Fibroblast of lung (primary cell): ENCODE measurements at regions not wholly inside any gene's neighbourhood (a gene's known extent, or its start where the extent isn't known, plus 50 kb on each side); places are given as distances from the start of the nearest gene placed in this dataset.

Source experiments
- DNase-seq, 2 donors: peaks; one replicate each; pipeline versions ENCODE4 v3.0.0 to v3.0.0-alpha.2; 2010; ENCODE audit warnings: low read depth in 2 of 2
- H2AFZ ChIP-seq: 2 replicates; pipeline ENCODE4 v1.5.1; 2012; ENCODE audit warnings: low read length, control low read depth, inconsistent platforms
- H3K27ac ChIP-seq: 2 replicates; pipeline ENCODE4 v1.5.1; 2011; ENCODE audit warnings: low read length, control low read depth; ENCODE audit not compliant: insufficient read depth
- H3K27me3 ChIP-seq: 2 replicates; pipeline ENCODE4 v1.5.1; 2011; ENCODE audit warnings: mild to moderate bottlenecking, low read length; ENCODE audit not compliant: control insufficient read depth, insufficient read depth
- H3K36me3 ChIP-seq: 2 replicates; pipeline ENCODE4 v1.5.1; 2011; ENCODE audit warnings: low read length; ENCODE audit not compliant: control insufficient read depth, insufficient read depth
- H3K4me1 ChIP-seq: 2 replicates; pipeline ENCODE4 v1.5.1; 2011; ENCODE audit warnings: low read length; ENCODE audit not compliant: control insufficient read depth, insufficient read depth; ENCODE audit errors: extremely low read depth
- H3K4me2 ChIP-seq: 2 replicates; pipeline ENCODE4 v1.5.1; 2011; ENCODE audit warnings: low read length, control low read depth; ENCODE audit not compliant: insufficient read depth; ENCODE audit errors: extremely low read depth
- H3K4me3 ChIP-seq, 4 experiments: fragments of 200-600 bp in 1 of 4; sonication (generic) in 1 of 4; replicated peaks in 1 of 4; 2 replicates each; pipeline ENCODE4 v1.5.1; 2011 to 2016; ENCODE audit warnings: low read length in 4 of 4, low read depth in 3 of 4, mild to moderate bottlenecking in 3 of 4, control low read depth in 2 of 4, inconsistent platforms in 1 of 4, mixed read lengths in 1 of 4; ENCODE audit not compliant: insufficient read depth in 1 of 4; ENCODE audit errors: control extremely low read depth in 1 of 4
- H3K79me2 ChIP-seq: 2 replicates; pipeline ENCODE4 v1.5.1; 2012; ENCODE audit warnings: mild to moderate bottlenecking, low read length, inconsistent platforms; ENCODE audit not compliant: control insufficient read depth, insufficient read depth
- H3K9ac ChIP-seq: 2 replicates; pipeline ENCODE4 v1.5.1; 2011; ENCODE audit warnings: mild to moderate bottlenecking, low read length, control low read depth; ENCODE audit not compliant: insufficient read depth
- H3K9me3 ChIP-seq: 2 replicates; pipeline ENCODE4 v1.5.1; 2012; ENCODE audit warnings: low read depth, low read length; ENCODE audit not compliant: control insufficient read depth, insufficient read depth
- H4K20me1 ChIP-seq: 2 replicates; pipeline ENCODE4 v1.5.1; 2011; ENCODE audit warnings: low read length; ENCODE audit not compliant: control insufficient read depth, insufficient read depth; ENCODE audit errors: extremely low read depth
- EZH2 ChIP-seq: IDR thresholded peaks from 2 replicates; pipeline ENCODE4 v1.5.1; 2012; ENCODE audit warnings: low read length, control low read depth, mild to moderate bottlenecking; ENCODE audit errors: missing control alignments
- TF ChIP-seq, protein P1 (sequence below), 2 donors: IDR thresholded peaks in 1 of 2; conservative IDR thresholded peaks in 1 of 2; 1 replicate in 1 of 2; 2 replicates in 1 of 2; pipeline ENCODE4 v1.5.1; 2011 to 2012; ENCODE audit warnings: low read length in 2 of 2, control low read depth in 1 of 2, inconsistent platforms in 1 of 2, low read depth in 1 of 2, mild to moderate bottlenecking in 1 of 2

DNA sequence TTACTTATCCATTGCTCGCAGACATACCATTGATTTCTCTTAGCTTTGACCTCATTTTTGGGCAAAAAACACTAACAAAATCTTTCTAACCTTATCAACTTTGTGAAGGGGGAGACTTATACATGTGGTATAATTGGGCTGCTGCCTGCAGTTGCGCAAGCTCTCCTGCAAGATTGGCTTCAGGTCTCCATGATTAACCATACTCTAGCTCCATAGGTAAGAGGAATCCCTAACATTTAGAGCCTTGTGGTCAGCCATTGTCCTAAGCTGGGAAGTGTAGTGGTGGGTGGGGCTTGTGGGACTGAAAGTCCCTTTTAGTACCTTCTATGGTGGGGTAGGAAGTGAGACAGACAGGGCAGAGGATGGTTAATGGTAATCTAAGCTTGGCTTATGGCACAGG, 179.6 kb upstream of the THRB start:
- H3K4me1 ChIP-seq = no peaks in the 10 kb centered on the region
- no peak overlapping the region for H3K4me3 ChIP-seq
- no peak overlapping the region for H2AFZ ChIP-seq
- no peaks in the 10 kb centered on the region for H3K27me3 ChIP-seq
- H3K36me3 ChIP-seq = no peaks in the 10 kb centered on the region
- no peaks in the 10 kb centered on the region for H3K79me2 ChIP-seq
- TF ChIP-seq EZH2 = no peak
- TF ChIP-seq, protein P1, sequence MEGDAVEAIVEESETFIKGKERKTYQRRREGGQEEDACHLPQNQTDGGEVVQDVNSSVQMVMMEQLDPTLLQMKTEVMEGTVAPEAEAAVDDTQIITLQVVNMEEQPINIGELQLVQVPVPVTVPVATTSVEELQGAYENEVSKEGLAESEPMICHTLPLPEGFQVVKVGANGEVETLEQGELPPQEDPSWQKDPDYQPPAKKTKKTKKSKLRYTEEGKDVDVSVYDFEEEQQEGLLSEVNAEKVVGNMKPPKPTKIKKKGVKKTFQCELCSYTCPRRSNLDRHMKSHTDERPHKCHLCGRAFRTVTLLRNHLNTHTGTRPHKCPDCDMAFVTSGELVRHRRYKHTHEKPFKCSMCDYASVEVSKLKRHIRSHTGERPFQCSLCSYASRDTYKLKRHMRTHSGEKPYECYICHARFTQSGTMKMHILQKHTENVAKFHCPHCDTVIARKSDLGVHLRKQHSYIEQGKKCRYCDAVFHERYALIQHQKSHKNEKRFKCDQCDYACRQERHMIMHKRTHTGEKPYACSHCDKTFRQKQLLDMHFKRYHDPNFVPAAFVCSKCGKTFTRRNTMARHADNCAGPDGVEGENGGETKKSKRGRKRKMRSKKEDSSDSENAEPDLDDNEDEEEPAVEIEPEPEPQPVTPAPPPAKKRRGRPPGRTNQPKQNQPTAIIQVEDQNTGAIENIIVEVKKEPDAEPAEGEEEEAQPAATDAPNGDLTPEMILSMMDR (conservative IDR thresholded peaks at IDR 0.05 in 1 of 2, IDR thresholded peaks at IDR 0.05 in 1 of 2; ENCODE audit: low read depth in 1 of 2, low read length in 2 of 2) = no peak
- no peak for DNase-seq
- H3K27ac ChIP-seq = no peak overlapping the region
- no peaks in the 10 kb centered on the region for H3K9me3 ChIP-seq
- no peak overlapping the region for H3K4me2 ChIP-seq
- no peaks in the 10 kb centered on the region for H4K20me1 ChIP-seq
- H3K9ac ChIP-seq = no peak overlapping the region

DNA sequence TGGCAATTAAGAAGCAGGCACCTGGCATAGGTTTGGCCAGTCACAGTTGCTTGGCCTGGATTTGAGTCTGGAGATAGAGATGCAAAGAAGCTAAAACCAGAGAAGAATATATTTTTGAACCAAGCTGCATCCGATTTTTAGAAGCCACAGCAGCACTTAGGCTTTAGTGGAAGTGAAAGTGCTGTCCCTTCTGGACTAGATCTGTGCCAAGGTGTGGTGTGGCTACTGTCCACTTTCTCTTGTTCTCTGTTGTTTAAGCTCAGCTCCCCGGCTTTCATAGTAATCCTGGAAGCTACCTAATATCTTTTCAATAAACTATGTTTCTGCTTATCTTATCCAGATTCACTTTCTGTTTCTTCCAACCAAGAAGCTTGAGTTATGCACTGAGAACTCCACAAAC, 183.4 kb upstream of the THRB start:
- H3K4me2 ChIP-seq = peak overlapping the region; percentile 55

DNA sequence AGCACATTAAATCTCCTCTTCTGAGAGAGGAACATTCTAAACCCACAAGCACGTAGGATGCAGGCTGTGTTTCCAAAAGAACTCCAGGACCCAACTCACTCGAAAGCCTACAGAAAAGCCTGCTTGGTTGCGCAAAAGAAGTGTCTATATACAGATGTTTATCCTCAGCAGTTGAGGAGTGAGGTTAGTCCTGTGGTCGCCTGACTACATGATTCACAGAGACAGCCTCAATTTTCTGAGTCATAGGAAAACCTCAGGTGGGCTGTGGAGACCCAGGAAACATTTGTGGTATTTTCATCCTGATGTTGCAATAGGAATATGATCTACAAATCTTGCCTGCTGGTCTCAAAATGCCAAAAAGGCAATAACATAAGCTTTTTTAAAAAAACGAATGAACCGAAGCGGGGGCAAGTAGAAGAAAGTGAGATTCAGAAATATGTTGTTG, 183.8 kb upstream of the THRB start:
- Histone ChIP-seq H4K20me1 (no peaks in the 10 kb centered on the region), H3K36me3 (no peaks in the 10 kb centered on the region), H3K9ac (no peak overlapping the region), H3K27me3 (no peaks in the 10 kb centered on the region), H3K9me3 (no peaks in the 10 kb centered on the region), H2AFZ (no peak overlapping the region), H3K4me1 (peaks cover 4% of the 10 kb centered on the region), H3K27ac (no peak overlapping the region), H3K4me3 (peak overlapping the region in 2 of 4 experiments; percentile 36 to 51), H3K79me2 (no peaks in the 10 kb centered on the region), H3K4me2 (peak overlapping the region; percentile 55)
- TF ChIP-seq EZH2 = no peak
- TF ChIP-seq, protein P1 (conservative IDR thresholded peaks at IDR 0.05 in 1 of 2, IDR thresholded peaks at IDR 0.05 in 1 of 2; ENCODE audit: low read depth in 1 of 2, low read length in 2 of 2) = no peak
- DNase-seq = peak; percentile 96 to 97

More for the DNA sequence above, 183.4 kb upstream of the THRB start:
- Histone ChIP-seq H3K9me3 (no peaks in the 10 kb centered on the region), H2AFZ (peak overlapping the region; percentile 14), H3K9ac (no peak overlapping the region), H3K27me3 (no peaks in the 10 kb centered on the region), H3K4me1 (no peaks in the 10 kb centered on the region), H3K27ac (no peak overlapping the region), H3K4me3 (peak overlapping the region; percentile 2 to 51 (median 28)), H3K79me2 (no peaks in the 10 kb centered on the region), H4K20me1 (no peaks in the 10 kb centered on the region), H3K36me3 (no peaks in the 10 kb centered on the region)
- no peak for DNase-seq
- TF ChIP-seq, protein P1 (conservative IDR thresholded peaks at IDR 0.05 in 1 of 2, IDR thresholded peaks at IDR 0.05 in 1 of 2; ENCODE audit: low read depth in 1 of 2, low read length in 2 of 2) = no peak
- no peak for TF ChIP-seq EZH2
